ENCODE measurements at regions not wholly inside any gene's neighbourhood (a gene's known extent, or its start where the extent isn't known, plus 50 kb on each side); places are given as distances from the start of the nearest gene placed in this dataset.
A peak's percentile ranks its signal among the peaks of the same experiment; 100 is the strongest.
"Not testable (repeated sequence)": the region's sequence is repeated elsewhere in the genome, so short reads cannot be mapped to it uniquely, and the experiment has no call there.

DNA sequence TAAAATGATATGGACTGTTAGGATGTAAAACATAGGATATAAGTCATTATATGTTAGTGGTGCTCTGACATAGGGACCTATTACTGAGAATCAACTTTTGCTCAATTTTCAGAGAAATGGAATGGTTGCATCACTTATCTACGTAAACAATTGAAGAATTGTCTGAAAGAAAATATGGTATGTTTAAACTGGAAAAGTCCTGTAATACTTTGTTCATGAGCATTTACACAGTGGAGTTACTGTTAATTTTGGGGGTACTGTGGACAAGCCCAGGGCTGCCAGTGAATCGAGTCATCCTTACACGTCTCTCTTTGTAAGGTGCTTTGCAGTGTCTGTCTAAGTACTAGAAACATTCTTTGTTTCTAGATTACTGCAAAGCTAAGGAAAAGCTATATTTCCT is 152.0 kb downstream of the ZNF22 start:
- H3K4me1 ChIP-seq (ENCODE audit: control insufficient read depth in 1 of 2, low read depth in 2 of 2) = no peaks in the 10 kb centered on the region
- H3K27me3 ChIP-seq (replicated peaks; ENCODE audit: insufficient read depth) = no peaks in the 10 kb centered on the region
- H3K9me3 ChIP-seq = no peaks in the 10 kb centered on the region
- DNase-seq (ENCODE audit: low spot score) (no peak), ATAC-seq (ENCODE audit: insufficient number of reproducible peaks, low FRiP score, low read depth) (no peak)
- H3K4me3 ChIP-seq = no peak overlapping the region
- no peaks in the 10 kb centered on the region for H3K36me3 ChIP-seq
- TF ChIP-seq, protein P1, sequence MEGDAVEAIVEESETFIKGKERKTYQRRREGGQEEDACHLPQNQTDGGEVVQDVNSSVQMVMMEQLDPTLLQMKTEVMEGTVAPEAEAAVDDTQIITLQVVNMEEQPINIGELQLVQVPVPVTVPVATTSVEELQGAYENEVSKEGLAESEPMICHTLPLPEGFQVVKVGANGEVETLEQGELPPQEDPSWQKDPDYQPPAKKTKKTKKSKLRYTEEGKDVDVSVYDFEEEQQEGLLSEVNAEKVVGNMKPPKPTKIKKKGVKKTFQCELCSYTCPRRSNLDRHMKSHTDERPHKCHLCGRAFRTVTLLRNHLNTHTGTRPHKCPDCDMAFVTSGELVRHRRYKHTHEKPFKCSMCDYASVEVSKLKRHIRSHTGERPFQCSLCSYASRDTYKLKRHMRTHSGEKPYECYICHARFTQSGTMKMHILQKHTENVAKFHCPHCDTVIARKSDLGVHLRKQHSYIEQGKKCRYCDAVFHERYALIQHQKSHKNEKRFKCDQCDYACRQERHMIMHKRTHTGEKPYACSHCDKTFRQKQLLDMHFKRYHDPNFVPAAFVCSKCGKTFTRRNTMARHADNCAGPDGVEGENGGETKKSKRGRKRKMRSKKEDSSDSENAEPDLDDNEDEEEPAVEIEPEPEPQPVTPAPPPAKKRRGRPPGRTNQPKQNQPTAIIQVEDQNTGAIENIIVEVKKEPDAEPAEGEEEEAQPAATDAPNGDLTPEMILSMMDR (IDR thresholded peaks at IDR 0.05) = no peak
- no peak overlapping the region for H3K27ac ChIP-seq

DNA sequence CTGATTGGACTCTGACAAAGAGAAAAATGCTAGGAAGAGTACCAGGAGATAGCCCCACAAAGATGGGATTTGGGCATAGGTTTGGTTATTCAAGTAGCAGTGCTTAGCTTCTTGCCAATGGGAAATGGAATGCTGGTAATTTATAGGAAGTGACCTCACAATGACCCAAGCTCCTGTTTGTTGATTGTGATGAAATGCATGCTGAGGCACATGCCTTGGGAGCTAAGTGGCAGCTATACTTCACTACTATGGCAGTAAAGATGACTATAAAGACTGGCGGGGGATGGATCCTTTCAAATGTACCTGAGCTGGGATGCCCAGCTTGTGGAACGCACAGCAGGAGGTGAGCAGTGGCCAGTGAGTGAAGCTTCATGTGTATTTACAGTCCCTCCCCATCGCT is 153.8 kb downstream of the ZNF22 start:
- no peaks in the 10 kb centered on the region for H3K27me3 ChIP-seq (replicated peaks; ENCODE audit: insufficient read depth)
- no peaks in the 10 kb centered on the region for H3K4me1 ChIP-seq (ENCODE audit: control insufficient read depth in 1 of 2, low read depth in 2 of 2)
- no peaks in the 10 kb centered on the region for H3K36me3 ChIP-seq
- no peak overlapping the region for H3K27ac ChIP-seq
- ATAC-seq (ENCODE audit: insufficient number of reproducible peaks, low FRiP score, low read depth) (no peak), DNase-seq (ENCODE audit: low spot score) (no peak)
- H3K9me3 ChIP-seq = no peaks in the 10 kb centered on the region
- H3K4me3 ChIP-seq = no peak overlapping the region
- TF ChIP-seq, protein P1 (IDR thresholded peaks at IDR 0.05) = no peak

DNA sequence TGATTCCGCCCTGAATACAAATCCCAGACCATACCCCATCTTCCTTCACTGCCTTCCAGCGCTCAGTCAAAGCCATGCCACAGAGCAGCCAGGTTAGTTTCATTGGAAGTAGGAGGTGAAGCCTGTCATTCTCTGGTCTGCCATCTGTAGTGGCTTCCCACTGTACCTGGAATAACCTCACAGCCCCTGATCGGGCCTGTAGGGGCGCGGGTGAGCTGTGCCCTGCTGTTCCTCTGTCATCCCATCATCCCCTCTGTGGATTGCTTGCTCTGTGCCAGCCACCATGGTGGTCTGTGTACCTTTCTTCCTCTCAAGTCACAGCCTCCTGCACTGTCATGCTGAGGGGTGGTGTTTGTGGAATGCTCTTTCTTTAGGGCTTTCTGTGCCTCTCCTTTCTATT is 155.1 kb downstream of the ZNF22 start:
- Histone ChIP-seq H3K4me3 (no peak overlapping the region), H3K27me3 (replicated peaks; ENCODE audit: insufficient read depth) (no peaks in the 10 kb centered on the region), H3K36me3 (no peaks in the 10 kb centered on the region), H3K4me1 (ENCODE audit: control insufficient read depth in 1 of 2, low read depth in 2 of 2) (no peaks in the 10 kb centered on the region), H3K27ac (no peak overlapping the region), H3K9me3 (no peaks in the 10 kb centered on the region)
- DNase-seq (ENCODE audit: low spot score) (no peak), ATAC-seq (ENCODE audit: insufficient number of reproducible peaks, low FRiP score, low read depth) (no peak)
- TF ChIP-seq, protein P1 (IDR thresholded peaks at IDR 0.05) = no peak

DNA sequence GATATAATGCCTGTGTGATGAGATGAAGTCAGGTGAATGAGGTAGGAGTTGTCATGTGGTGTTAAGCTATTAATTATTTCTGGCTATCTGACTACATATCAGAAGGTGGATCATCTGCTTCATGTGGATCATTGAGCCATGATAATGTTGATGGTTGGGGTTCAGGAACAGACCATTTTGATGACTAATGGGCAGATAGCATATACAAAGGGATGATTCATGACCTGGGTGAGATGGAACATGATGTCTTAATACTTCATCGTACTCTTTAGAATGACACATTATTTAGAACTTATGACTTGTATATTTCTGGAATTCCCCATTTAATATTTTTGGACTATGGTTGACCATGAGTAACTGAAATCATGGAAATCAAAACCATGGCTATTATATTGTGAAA is 155.1 kb downstream of the OR13A1 start:
- TF ChIP-seq, protein P1 (IDR thresholded peaks at IDR 0.05) = no peak
- DNase-seq (ENCODE audit: low spot score) = no peak
- peaks cover 7 to 15% of the 10 kb centered on the region in 2 donors for H3K4me1 ChIP-seq (ENCODE audit: control insufficient read depth in 1 of 2, low read depth in 2 of 2)

DNA sequence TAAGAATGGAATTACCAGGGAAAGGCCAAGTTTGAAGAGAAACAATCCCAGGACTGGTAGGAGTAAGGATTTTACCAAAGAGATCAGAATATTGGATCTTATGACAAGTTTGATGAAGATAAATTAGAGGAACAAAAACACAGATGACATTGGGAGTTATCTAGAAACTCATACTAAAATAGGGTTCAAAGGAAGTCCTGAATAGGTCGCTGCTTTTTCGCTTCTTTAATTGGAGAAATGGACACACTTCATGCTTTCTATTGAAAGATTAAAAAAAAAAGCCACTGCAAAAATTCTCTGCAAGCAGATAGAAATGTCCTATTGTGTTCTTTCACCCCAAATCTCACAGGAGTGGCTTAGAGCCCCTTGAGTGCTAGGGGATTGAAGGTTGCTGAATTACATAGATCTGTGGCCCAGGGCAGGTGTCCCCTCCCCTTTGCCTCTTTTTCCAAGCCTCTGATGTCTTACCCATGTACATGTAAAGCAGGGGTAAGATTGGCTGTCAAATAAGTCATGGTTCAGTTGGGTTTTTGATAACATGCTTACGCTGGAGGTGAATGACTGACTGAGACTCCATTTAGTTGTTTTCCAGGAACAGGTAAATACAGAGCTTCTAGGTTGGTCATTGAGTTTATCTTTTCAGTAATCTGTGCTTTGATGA is 152.0 kb downstream of the OR13A1 start:
- Histone ChIP-seq H3K9me3 (no peaks in the 10 kb centered on the region), H3K36me3 (no peaks in the 10 kb centered on the region), H3K4me3 (no peak overlapping the region), H3K4me1 (ENCODE audit: control insufficient read depth in 1 of 2, low read depth in 2 of 2) (peaks cover 7 to 15% of the 10 kb centered on the region in 2 donors), H3K27me3 (replicated peaks; ENCODE audit: insufficient read depth) (no peaks in the 10 kb centered on the region), H3K27ac (peak overlapping the region in 1 of 2 donors; percentile 25)
- DNase-seq (ENCODE audit: low spot score) (no peak), ATAC-seq (ENCODE audit: insufficient number of reproducible peaks, low FRiP score, low read depth) (no peak)
- TF ChIP-seq, protein P1 (IDR thresholded peaks at IDR 0.05) = no peak

More for the DNA sequence above, 155.1 kb downstream of the OR13A1 start:
- Histone ChIP-seq H3K4me3 (no peak overlapping the region), H3K9me3 (no peaks in the 10 kb centered on the region), H3K27me3 (replicated peaks; ENCODE audit: insufficient read depth) (no peaks in the 10 kb centered on the region), H3K36me3 (no peaks in the 10 kb centered on the region), H3K27ac (no peak overlapping the region)
- no peak for ATAC-seq (ENCODE audit: insufficient number of reproducible peaks, low FRiP score, low read depth)

DNA sequence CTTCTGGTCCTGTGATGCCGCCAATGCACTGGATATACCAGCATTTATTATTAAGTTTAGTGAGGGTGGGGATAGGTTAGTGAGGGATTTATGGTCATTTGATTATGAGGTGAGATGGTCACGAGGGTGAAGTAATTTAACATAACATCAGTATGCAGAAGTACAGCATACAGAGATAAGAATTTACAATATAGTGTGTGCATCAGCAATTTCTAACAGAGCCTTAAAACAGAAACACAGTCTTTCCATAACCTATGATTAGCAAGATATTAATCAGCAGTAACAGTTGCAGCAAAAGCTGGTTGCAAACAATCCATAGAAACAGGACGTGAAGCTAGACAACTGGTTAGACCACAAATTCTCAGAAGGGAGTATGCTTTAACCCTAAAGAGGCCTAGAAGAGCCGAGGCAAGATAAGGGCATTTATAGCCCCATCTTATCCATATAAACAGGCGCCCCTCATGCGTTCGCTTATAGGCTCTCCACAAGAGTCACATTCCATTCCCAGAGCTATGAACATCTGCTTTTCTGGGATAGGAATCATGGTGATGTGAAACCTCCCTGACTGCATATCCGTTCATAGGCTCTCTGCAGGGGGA is 139.8 kb downstream of the OR13A1 start:
- not testable (repeated sequence) for H3K27me3 ChIP-seq (replicated peaks; ENCODE audit: insufficient read depth); H3K36me3 ChIP-seq; DNase-seq (ENCODE audit: low spot score); H3K27ac ChIP-seq; H3K4me3 ChIP-seq; H3K9me3 ChIP-seq; ATAC-seq (ENCODE audit: insufficient number of reproducible peaks, low FRiP score, low read depth)
- H3K4me1 ChIP-seq (ENCODE audit: control insufficient read depth in 1 of 2, low read depth in 2 of 2) = peaks cover 7 to 26% of the 10 kb centered on the region in 2 donors
